ENCODE measurements at regions not wholly inside any gene's neighbourhood (a gene's known extent, or its start where the extent isn't known, plus 50 kb on each side); places are given as distances from the start of the nearest gene placed in this dataset.
A peak's percentile ranks its signal among the peaks of the same experiment; 100 is the strongest.
"Not testable (repeated sequence)": the region's sequence is repeated elsewhere in the genome, so short reads cannot be mapped to it uniquely, and the experiment has no call there.

GRCh38 chr15:77862651-77863104 is 214.8 kb downstream of the TBC1D2B start:
- no peak for DNase-seq (ENCODE audit: low spot score)

GRCh38 chr15:77861997-77862635 is 215.4 kb downstream of the TBC1D2B start:
- DNase-seq (ENCODE audit: low spot score): not testable (repeated sequence)

- DNase-seq (ENCODE audit: low spot score): no peak
Measured at GRCh38 chr15:77860071-77860691, 217.3 kb downstream of the TBC1D2B start.

- no peak for DNase-seq (ENCODE audit: low spot score)
Measured at GRCh38 chr15:77859491-77860060, 217.9 kb downstream of the TBC1D2B start.

- no peak for DNase-seq (ENCODE audit: low spot score)
Measured at GRCh38 chr15:77858792-77859490, 218.6 kb downstream of the TBC1D2B start.

GRCh38 chr15:77857419-77857818 is 220.1 kb downstream of the TBC1D2B start:
- no peak for DNase-seq (ENCODE audit: low spot score)

GRCh38 chr15:77856705-77857346 is 220.7 kb downstream of the TBC1D2B start:
- no peak for DNase-seq (ENCODE audit: low spot score)

GRCh38 chr15:77855871-77856270 is 221.6 kb downstream of the TBC1D2B start:
- no peak for DNase-seq (ENCODE audit: low spot score)

GRCh38 chr15:77854980-77855379 is 222.3 kb upstream of the LINGO1 start:
- DNase-seq (ENCODE audit: low spot score): no peak

- no peak for DNase-seq (ENCODE audit: low spot score)
Measured at GRCh38 chr15:77853910-77854309, 221.2 kb upstream of the LINGO1 start.

GRCh38 chr15:77853008-77853328 is 220.3 kb upstream of the LINGO1 start:
- no peak for DNase-seq (ENCODE audit: low spot score)

GRCh38 chr15:77852241-77853007 is 219.7 kb upstream of the LINGO1 start:
- DNase-seq (ENCODE audit: low spot score): no peak

- peak; percentile 21 for DNase-seq (ENCODE audit: low spot score)
Measured at GRCh38 chr15:77851691-77852090, 219.0 kb upstream of the LINGO1 start.

- DNase-seq (ENCODE audit: low spot score): no peak
Measured at GRCh38 chr15:77851086-77851485, 218.4 kb upstream of the LINGO1 start.

- DNase-seq (ENCODE audit: low spot score): no peak
Measured at GRCh38 chr15:77846986-77847385, 214.3 kb upstream of the LINGO1 start.

GRCh38 chr15:77846360-77846759 is 213.6 kb upstream of the LINGO1 start:
- no peak for DNase-seq (ENCODE audit: low spot score)

- DNase-seq (ENCODE audit: low spot score): no peak
Measured at GRCh38 chr15:77844798-77845446, 212.2 kb upstream of the LINGO1 start.

GRCh38 chr15:77843546-77843945 is 210.8 kb upstream of the LINGO1 start:
- no peak for DNase-seq (ENCODE audit: low spot score)

- DNase-seq (ENCODE audit: low spot score): no peak
Measured at GRCh38 chr15:77840991-77841775, 208.5 kb upstream of the LINGO1 start.
